ENCODE measurements at regions not wholly inside any gene's neighbourhood (a gene's known extent, or its start where the extent isn't known, plus 50 kb on each side); places are given as distances from the start of the nearest gene placed in this dataset.
"Not testable (repeated sequence)": the region's sequence is repeated elsewhere in the genome, so short reads cannot be mapped to it uniquely, and the experiment has no call there.

- no peak for DNase-seq
Measured at GRCh38 chrX:115972717-115973116, 197.8 kb upstream of the AGTR2 start.

DNA sequence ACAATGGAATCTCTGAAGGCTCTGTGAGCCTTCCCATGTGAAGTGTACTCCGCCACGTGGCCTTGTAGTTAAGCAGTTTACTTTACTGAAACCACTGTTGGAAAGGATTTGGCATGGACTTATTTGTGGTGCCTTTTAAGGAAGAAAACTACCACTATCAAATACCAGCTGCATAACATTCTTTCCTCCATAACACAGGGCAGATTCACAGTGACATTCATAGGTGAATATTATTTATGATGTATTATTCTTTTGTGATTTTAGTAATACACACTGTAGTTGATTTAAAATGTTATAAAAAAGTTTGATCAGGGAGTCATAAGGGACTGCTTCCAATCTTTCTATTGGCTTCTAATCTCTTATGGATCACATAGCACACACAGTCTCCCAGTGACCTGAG is 192.5 kb upstream of the AGTR2 start:
- DNase-seq: no peak

DNA sequence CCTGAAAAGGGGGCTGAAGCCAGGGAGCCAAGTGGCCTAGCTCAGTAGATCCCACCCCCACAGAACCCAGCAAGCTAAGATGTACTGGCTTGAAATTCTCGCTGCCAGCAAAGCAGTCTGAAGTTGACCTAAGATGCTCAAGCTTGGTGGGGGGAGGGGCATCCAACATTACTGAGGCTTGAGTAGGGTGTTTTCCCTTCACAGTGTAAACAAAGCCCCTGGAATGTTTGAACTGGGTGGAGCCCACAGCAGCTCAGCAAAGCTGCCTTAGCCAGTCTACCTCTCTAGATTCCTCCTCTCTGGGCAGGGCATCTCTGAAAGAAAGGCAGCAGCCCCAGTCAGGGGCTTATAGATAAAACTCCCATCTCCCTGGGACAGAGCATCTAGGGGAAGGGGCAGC is 187.4 kb upstream of the AGTR2 start:
- not testable (repeated sequence) for DNase-seq

DNA sequence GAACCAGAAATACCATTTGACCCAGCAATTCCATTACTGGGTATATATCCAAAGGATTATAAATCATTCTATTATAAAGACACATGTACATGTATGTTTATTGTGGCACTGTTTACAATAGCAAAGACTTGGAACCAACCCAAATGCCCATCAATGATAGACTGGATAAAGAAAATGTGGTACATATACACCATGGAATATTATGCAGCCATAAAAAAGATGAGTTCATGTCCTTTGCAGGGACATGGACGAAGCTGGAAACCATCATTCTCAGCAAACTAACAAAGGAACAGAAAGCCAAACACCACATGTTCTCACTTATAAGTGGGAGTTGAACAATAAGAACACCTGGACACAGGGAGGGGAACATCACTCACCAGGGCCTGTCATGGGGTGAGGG is 183.1 kb upstream of the AGTR2 start:
- DNase-seq: not testable (repeated sequence)

- no peak for DNase-seq
Measured at GRCh38 chrX:115988825-115989224, 181.7 kb upstream of the AGTR2 start.

DNA sequence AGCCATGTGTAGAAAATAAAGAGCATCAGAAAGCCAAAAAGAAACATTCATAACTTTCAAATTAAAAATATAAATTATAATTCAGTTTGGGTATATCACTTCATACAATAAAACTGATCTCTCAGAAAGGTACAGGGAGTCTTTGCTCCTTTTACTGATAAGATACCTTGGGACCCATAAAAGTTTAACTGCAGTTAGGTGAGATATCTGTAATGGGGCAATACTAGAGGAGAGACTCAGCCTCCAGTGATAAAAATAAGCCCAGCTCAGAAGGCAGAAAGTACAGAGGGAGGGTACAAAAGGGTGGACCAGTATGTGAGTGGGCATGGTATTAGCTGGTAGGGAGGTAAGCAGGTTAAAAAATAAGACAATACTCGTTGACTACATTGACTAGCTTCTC is 180.9 kb upstream of the AGTR2 start:
- no peak for DNase-seq

- DNase-seq: no peak
Measured at GRCh38 chrX:116009346-116009745, 161.2 kb upstream of the AGTR2 start.

GRCh38 chrX:116009861-116010710 is 160.5 kb upstream of the AGTR2 start:
- DNase-seq: no peak

GRCh38 chrX:116010939-116011338 is 159.6 kb upstream of the AGTR2 start:
- DNase-seq: no peak

GRCh38 chrX:116031331-116031730 is 139.2 kb upstream of the AGTR2 start:
- no peak for DNase-seq

All from activated CD4-positive, CD25-positive, alpha-beta regulatory T cell treated with anti-CD3 and anti-CD28 coated beads, Interleukin-2, amount 50 U/mL, for 72 hours (primary cell).